ENCODE measurements at regions not wholly inside any gene's neighbourhood (a gene's known extent, or its start where the extent isn't known, plus 50 kb on each side); places are given as distances from the start of the nearest gene placed in this dataset.

GRCh38 chr18:5756823-5757222 is 138.5 kb downstream of the TMEM200C start:
- ChIA-PET POLR2A (no interaction called here), CTCF (no interaction called here)
- peaks cover 10% of the 10 kb centered on the region for H3K9me3 Mint-ChIP-seq (ENCODE audit: unreplicated experiment)
- H3K27me3 Mint-ChIP-seq (ENCODE audit: insufficient read depth, unreplicated experiment) = peaks cover 59% of the 10 kb centered on the region
- no peak overlapping the region for H3K27ac Mint-ChIP-seq (ENCODE audit: low read depth, unreplicated experiment)
- no TSS peak for BruUV-seq (replicated peaks)
- DNase-seq (ENCODE audit: unreplicated experiment) = no peak
- no peak for TF ChIP-seq CTCF (IDR thresholded peaks at IDR 0.05; ENCODE audit: unreplicated experiment)
- no peaks in the 10 kb centered on the region for H3K4me1 Mint-ChIP-seq (ENCODE audit: insufficient read depth, unreplicated experiment)
- no peak overlapping the region for H3K4me3 Mint-ChIP-seq (ENCODE audit: unreplicated experiment)
- H3K36me3 Mint-ChIP-seq (ENCODE audit: insufficient read depth, unreplicated experiment) = no peaks in the 10 kb centered on the region
- intact Hi-C loops (cut with micrococcal nuclease) = no loop called here

GRCh38 chr18:5747678-5748077 is 147.6 kb downstream of the TMEM200C start:
- intact Hi-C loops (cut with micrococcal nuclease) = no loop called here
- CTCF ChIA-PET = no interaction called here
- no peak overlapping the region for H3K27ac Mint-ChIP-seq (ENCODE audit: low read depth, unreplicated experiment)
- H3K27me3 Mint-ChIP-seq (ENCODE audit: insufficient read depth, unreplicated experiment) = peaks cover 56% of the 10 kb centered on the region
- peaks cover 15% of the 10 kb centered on the region for H3K9me3 Mint-ChIP-seq (ENCODE audit: unreplicated experiment)
- POLR2A ChIA-PET = no interaction called here
- no peaks in the 10 kb centered on the region for H3K4me1 Mint-ChIP-seq (ENCODE audit: insufficient read depth, unreplicated experiment)
- TF ChIP-seq CTCF (IDR thresholded peaks at IDR 0.05; ENCODE audit: unreplicated experiment) = no peak
- no peak for DNase-seq (ENCODE audit: unreplicated experiment)
- H3K4me3 Mint-ChIP-seq (ENCODE audit: unreplicated experiment) = no peak overlapping the region
- H3K36me3 Mint-ChIP-seq (ENCODE audit: insufficient read depth, unreplicated experiment) = no peaks in the 10 kb centered on the region
- BruUV-seq (replicated peaks) = no TSS peak

- H3K27me3 Mint-ChIP-seq (ENCODE audit: insufficient read depth, unreplicated experiment) = peaks cover 49% of the 10 kb centered on the region
- no peak for TF ChIP-seq CTCF (IDR thresholded peaks at IDR 0.05; ENCODE audit: unreplicated experiment)
- no peak overlapping the region for H3K4me3 Mint-ChIP-seq (ENCODE audit: unreplicated experiment)
- H3K36me3 Mint-ChIP-seq (ENCODE audit: insufficient read depth, unreplicated experiment) = no peaks in the 10 kb centered on the region
- DNase-seq (ENCODE audit: unreplicated experiment) = no peak
- no peaks in the 10 kb centered on the region for H3K4me1 Mint-ChIP-seq (ENCODE audit: insufficient read depth, unreplicated experiment)
- CTCF ChIA-PET = interaction anchor here (0.7 kb wide), 1 partner anchor 781 kb away, joined by 3 read pairs; no protein-coding TSS in a partner anchor
- no TSS peak for BruUV-seq (replicated peaks)
- H3K27ac Mint-ChIP-seq (ENCODE audit: low read depth, unreplicated experiment) = no peak overlapping the region
- intact Hi-C loops (cut with micrococcal nuclease) = no loop called here
- POLR2A ChIA-PET = no interaction called here
- H3K9me3 Mint-ChIP-seq (ENCODE audit: unreplicated experiment) = peaks cover 16% of the 10 kb centered on the region
Observed at GRCh38 chr18:5746844-5747243, 148.5 kb downstream of the TMEM200C start.

- peaks cover 27% of the 10 kb centered on the region for H3K27me3 Mint-ChIP-seq (ENCODE audit: insufficient read depth, unreplicated experiment)
- peaks cover 16% of the 10 kb centered on the region for H3K9me3 Mint-ChIP-seq (ENCODE audit: unreplicated experiment)
- no peaks in the 10 kb centered on the region for H3K36me3 Mint-ChIP-seq (ENCODE audit: insufficient read depth, unreplicated experiment)
- no peak for TF ChIP-seq CTCF (IDR thresholded peaks at IDR 0.05; ENCODE audit: unreplicated experiment)
- no peak overlapping the region for H3K4me3 Mint-ChIP-seq (ENCODE audit: unreplicated experiment)
- no peaks in the 10 kb centered on the region for H3K4me1 Mint-ChIP-seq (ENCODE audit: insufficient read depth, unreplicated experiment)
- ChIA-PET POLR2A (no interaction called here), CTCF (no interaction called here)
- no peak for DNase-seq (ENCODE audit: unreplicated experiment)
- no peak overlapping the region for H3K27ac Mint-ChIP-seq (ENCODE audit: low read depth, unreplicated experiment)
- BruUV-seq (replicated peaks) = no TSS peak
- intact Hi-C loops (cut with micrococcal nuclease) = no loop called here
Observed at GRCh38 chr18:5744659-5745058, 150.7 kb downstream of the TMEM200C start.
